ENCODE measurements at regions not wholly inside any gene's neighbourhood (a gene's known extent, or its start where the extent isn't known, plus 50 kb on each side); places are given as distances from the start of the nearest gene placed in this dataset.

DNA sequence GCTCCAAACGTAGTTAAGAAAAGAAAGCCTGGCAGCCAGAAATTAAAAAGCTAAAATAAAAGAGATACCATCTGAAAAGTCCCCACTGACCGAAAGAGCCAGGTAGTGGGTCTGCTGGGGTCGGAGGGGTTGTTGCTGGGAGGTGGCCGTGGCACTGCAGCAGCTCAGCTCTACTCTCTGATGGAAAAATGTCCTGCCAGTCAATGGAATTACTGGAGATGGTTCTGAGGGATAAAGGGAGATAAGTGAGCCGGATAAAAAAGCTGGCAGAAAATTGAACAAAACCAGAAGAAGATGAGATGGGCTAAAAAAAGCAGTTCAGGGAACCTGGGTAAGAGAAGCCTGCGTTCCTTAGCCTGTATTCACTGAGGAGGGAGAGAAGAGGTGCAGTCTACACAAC is 202.8 kb downstream of the SREK1 start:
- TF ChIP-seq EZH2 (IDR thresholded peaks at IDR 0.05; ENCODE audit: low read depth, low read length, severe bottlenecking) (no peak), RNF2 (IDR thresholded peaks at IDR 0.05; ENCODE audit: borderline replicate concordance, low read depth, low read length, missing control alignments, poor library complexity, severe bottlenecking) (no peak)
- no peak overlapping the region for H4K91ac ChIP-seq (replicated peaks; ENCODE audit: insufficient read length, low read length)
- H2BK120ac ChIP-seq (replicated peaks; ENCODE audit: low read depth, low read length) = no peak overlapping the region
- H3K27ac ChIP-seq (ENCODE audit: low read depth, low read length) = no peak overlapping the region
- H3K79me1 ChIP-seq (ENCODE audit: low read depth, low read length) = no peaks in the 10 kb centered on the region
- H4K8ac ChIP-seq (ENCODE audit: extremely low read depth, insufficient read depth, low read length) = no peak overlapping the region
- no peaks in the 10 kb centered on the region for H3K23me2 ChIP-seq (ENCODE audit: low read depth, low read length)
- no peak overlapping the region for H2BK20ac ChIP-seq (ENCODE audit: low read length)
- H3K56ac ChIP-seq (replicated peaks; ENCODE audit: insufficient read length, low read depth, low read length) = no peak overlapping the region
- H3K9ac ChIP-seq (replicated peaks in 1 of 4; ENCODE audit: extremely low read depth in 1 of 4, low read depth in 3 of 4, low read length in 3 of 4) = no peak overlapping the region
- no peak overlapping the region for H3K18ac ChIP-seq (ENCODE audit: extremely low read depth, low read length)
- H2AK5ac ChIP-seq (ENCODE audit: low read depth, low read length) = no peak overlapping the region
- no peaks in the 10 kb centered on the region for H4K20me1 ChIP-seq (replicated peaks in 1 of 2; ENCODE audit: control insufficient read depth in 1 of 2, insufficient read depth in 2 of 2, low read length in 2 of 2)
- no peak overlapping the region; the same call in 1 of the 2 replicates for H2AFZ ChIP-seq (ENCODE audit: low read length)
- no peaks in the 10 kb centered on the region for H3K27me3 ChIP-seq (replicated peaks in 1 of 4; ENCODE audit: control insufficient read depth in 3 of 4, extremely low read depth in 1 of 4, insufficient read depth in 3 of 4, low read length in 3 of 4)
- no peaks in the 10 kb centered on the region for H3K36me3 ChIP-seq (ENCODE audit: control insufficient read depth in 2 of 4, insufficient read depth in 4 of 4, low read length in 3 of 4)
- ChIA-PET CTCF (ENCODE audit: partially characterized antibody) (interaction anchor here (0.6 to 1.1 kb wide), 3 partner anchors 11 to 41 kb away, joined by 3 read pairs; no protein-coding TSS in a partner anchor), POLR2A (ENCODE audit: partially characterized antibody) (no interaction called here)
- no peak overlapping the region for H3K23ac ChIP-seq (ENCODE audit: insufficient read length)
- no peak overlapping the region for H3K4ac ChIP-seq (replicated peaks; ENCODE audit: insufficient read length, low read depth, low read length)
- no peaks in the 10 kb centered on the region for H3K4me1 ChIP-seq (replicated peaks in 1 of 4; ENCODE audit: control insufficient read depth in 3 of 4, insufficient read depth in 4 of 4, low read length in 3 of 4)
- H4K5ac ChIP-seq (ENCODE audit: insufficient read length, low read depth, low read length) = no peak overlapping the region
- WGBS, 2 experiments (ENCODE audit: extremely low coverage in 1 of 2, insufficient coverage in 1 of 2, insufficient read length in 1 of 2, insufficient replicate concordance in 2 of 2, low coverage in 1 of 2, low lambda C conversion rate in 2 of 2, missing lambda C conversion rate in 1 of 2) = 85% methylated on average over 6 of the region's 6 CpGs; no CpG with 5 or more reads in 1 of the 2 experiments
- DNase-seq (ENCODE audit: low read depth in 1 of 2, low spot score in 2 of 2) (no peak), FAIRE-seq (no peak)
- no peak overlapping the region for H3K14ac ChIP-seq (ENCODE audit: insufficient read length)
- H3K9me3 ChIP-seq (ENCODE audit: insufficient read depth in 2 of 2, low read depth in 1 of 2, low read length in 1 of 2) = no peaks in the 10 kb centered on the region
- no peak overlapping the region for H2BK5ac ChIP-seq (ENCODE audit: low read depth, low read length)
- no peak overlapping the region for H3K4me2 ChIP-seq (ENCODE audit: insufficient read depth in 1 of 2, low read depth in 2 of 2, low read length in 2 of 2)
- no peak overlapping the region for H2BK12ac ChIP-seq (ENCODE audit: low read depth, low read length)
- H3K79me2 ChIP-seq (ENCODE audit: control insufficient read depth in 1 of 2, insufficient read depth in 2 of 2, low read length in 2 of 2) = no peaks in the 10 kb centered on the region
- no peak overlapping the region for H3K4me3 ChIP-seq (ENCODE audit: extremely low read depth in 1 of 4, insufficient read depth in 2 of 4, low read depth in 3 of 4, low read length in 4 of 4)
- H2BK15ac ChIP-seq (ENCODE audit: low read length) = no peak overlapping the region
